GM12878 (cell line): ENCODE measurements at regions not wholly inside any gene's neighbourhood (a gene's known extent, or its start where the extent isn't known, plus 50 kb on each side); places are given as distances from the start of the nearest gene placed in this dataset.

Source experiments
- CBX5 ChIP-seq: sonication (generic); IDR thresholded peaks from 2 replicates; pipeline ENCODE4 v1.6.1; 2016; ENCODE audit warnings: low read depth, moderate library complexity, mild to moderate bottlenecking, inconsistent platforms
- CHD2 ChIP-seq: IDR thresholded peaks from 2 replicates; pipeline ENCODE4 v1.6.1; 2011; ENCODE audit warnings: low read depth, low read length, improper control_type of control experiment, borderline replicate concordance
- DPF2 ChIP-seq: fragments of 450-650 bp; IDR thresholded peaks from 2 replicates; pipeline ENCODE4 v1.6.1; 2017; ENCODE audit warnings: mild to moderate bottlenecking
- E2F8 ChIP-seq: fragments of 450-650 bp; IDR thresholded peaks from 2 replicates; pipeline ENCODE4 v1.6.1; 2018; ENCODE audit warnings: mild to moderate bottlenecking, low read depth, moderate library complexity; ENCODE audit not compliant: partially characterized antibody
- GATAD2B ChIP-seq: fragments of 450-650 bp; conservative IDR thresholded peaks from 2 replicates; pipeline ENCODE4 v1.6.1; 2017; ENCODE audit warnings: low read depth, mild to moderate bottlenecking, moderate library complexity
- LARP7 ChIP-seq: fragments of 450-650 bp; IDR thresholded peaks from 2 replicates; pipeline ENCODE4 v1.6.1; 2017; ENCODE audit warnings: mild to moderate bottlenecking
- NR2C2 ChIP-seq: IDR thresholded peaks from 2 replicates; pipeline ENCODE4 v1.6.1; 2011; ENCODE audit warnings: borderline replicate concordance, low read depth; ENCODE audit not compliant: control insufficient read depth, insufficient read length
- POU2F2 ChIP-seq: IDR thresholded peaks from 3 replicates; pipeline ENCODE4 v1.6.1; 2011; ENCODE audit warnings: low read depth, mild to moderate bottlenecking, low read length, borderline replicate concordance
- RB1 ChIP-seq: fragments of 450-650 bp; formaldehyde crosslinking; IDR thresholded peaks from 2 replicates; pipeline ENCODE4 v1.6.1; 2017; ENCODE audit warnings: mild to moderate bottlenecking, borderline replicate concordance
- RCOR1 ChIP-seq: conservative IDR thresholded peaks from 2 replicates; pipeline ENCODE4 v1.6.1; 2012; ENCODE audit warnings: low read depth, low read length, improper control_type of control experiment
- RFX5 ChIP-seq: IDR thresholded peaks from 2 replicates; pipeline ENCODE4 v1.6.1; 2011; ENCODE audit warnings: low read depth, low read length, improper control_type of control experiment
- TBL1XR1 ChIP-seq: IDR thresholded peaks from 2 replicates; pipeline ENCODE4 v1.6.1; 2012; ENCODE audit warnings: low read depth, low read length, improper control_type of control experiment
- ZNF274 ChIP-seq: IDR thresholded peaks from one replicate; pipeline ENCODE4 v1.8.0; 2011; ENCODE audit not compliant: insufficient read length, insufficient read depth
- TF ChIP-seq, protein P1 (sequence below): fragments of 150-350 bp; IDR thresholded peaks from 2 replicates; pipeline ENCODE4 v1.6.1; 2016; ENCODE audit warnings: low read depth, low read length
- TF ChIP-seq, protein P2 (sequence below): fragments of 450-650 bp; formaldehyde crosslinking; IDR thresholded peaks from 2 replicates; pipeline ENCODE4 v1.4.0; 2020; ENCODE audit warnings: mild to moderate bottlenecking, moderate library complexity
- TF ChIP-seq, protein P3 (sequence below): fragments of 450-650 bp; IDR thresholded peaks from 2 replicates; pipeline ENCODE4 v1.6.1; 2017; ENCODE audit warnings: antibody characterized with exemption, mild to moderate bottlenecking, moderate library complexity

GRCh38 chr5:87074934-87075541, 192.6 kb upstream of the RASA1 start (continued):
- no peak for TF ChIP-seq E2F8
- TF ChIP-seq, protein P1, sequence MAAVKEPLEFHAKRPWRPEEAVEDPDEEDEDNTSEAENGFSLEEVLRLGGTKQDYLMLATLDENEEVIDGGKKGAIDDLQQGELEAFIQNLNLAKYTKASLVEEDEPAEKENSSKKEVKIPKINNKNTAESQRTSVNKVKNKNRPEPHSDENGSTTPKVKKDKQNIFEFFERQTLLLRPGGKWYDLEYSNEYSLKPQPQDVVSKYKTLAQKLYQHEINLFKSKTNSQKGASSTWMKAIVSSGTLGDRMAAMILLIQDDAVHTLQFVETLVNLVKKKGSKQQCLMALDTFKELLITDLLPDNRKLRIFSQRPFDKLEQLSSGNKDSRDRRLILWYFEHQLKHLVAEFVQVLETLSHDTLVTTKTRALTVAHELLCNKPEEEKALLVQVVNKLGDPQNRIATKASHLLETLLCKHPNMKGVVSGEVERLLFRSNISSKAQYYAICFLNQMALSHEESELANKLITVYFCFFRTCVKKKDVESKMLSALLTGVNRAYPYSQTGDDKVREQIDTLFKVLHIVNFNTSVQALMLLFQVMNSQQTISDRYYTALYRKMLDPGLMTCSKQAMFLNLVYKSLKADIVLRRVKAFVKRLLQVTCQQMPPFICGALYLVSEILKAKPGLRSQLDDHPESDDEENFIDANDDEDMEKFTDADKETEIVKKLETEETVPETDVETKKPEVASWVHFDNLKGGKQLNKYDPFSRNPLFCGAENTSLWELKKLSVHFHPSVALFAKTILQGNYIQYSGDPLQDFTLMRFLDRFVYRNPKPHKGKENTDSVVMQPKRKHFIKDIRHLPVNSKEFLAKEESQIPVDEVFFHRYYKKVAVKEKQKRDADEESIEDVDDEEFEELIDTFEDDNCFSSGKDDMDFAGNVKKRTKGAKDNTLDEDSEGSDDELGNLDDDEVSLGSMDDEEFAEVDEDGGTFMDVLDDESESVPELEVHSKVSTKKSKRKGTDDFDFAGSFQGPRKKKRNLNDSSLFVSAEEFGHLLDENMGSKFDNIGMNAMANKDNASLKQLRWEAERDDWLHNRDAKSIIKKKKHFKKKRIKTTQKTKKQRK = no peak
- no peak for TF ChIP-seq LARP7
- TF ChIP-seq RCOR1 = no peak
- 0 out of 3 replicates have a peak, but pooled peaks have one; percentile 11 for TF ChIP-seq POU2F2
- no peak for TF ChIP-seq NR2C2
- TF ChIP-seq CHD2 = peak; percentile 26; the same call in 1 of the 2 replicates
- TF ChIP-seq, protein P2, sequence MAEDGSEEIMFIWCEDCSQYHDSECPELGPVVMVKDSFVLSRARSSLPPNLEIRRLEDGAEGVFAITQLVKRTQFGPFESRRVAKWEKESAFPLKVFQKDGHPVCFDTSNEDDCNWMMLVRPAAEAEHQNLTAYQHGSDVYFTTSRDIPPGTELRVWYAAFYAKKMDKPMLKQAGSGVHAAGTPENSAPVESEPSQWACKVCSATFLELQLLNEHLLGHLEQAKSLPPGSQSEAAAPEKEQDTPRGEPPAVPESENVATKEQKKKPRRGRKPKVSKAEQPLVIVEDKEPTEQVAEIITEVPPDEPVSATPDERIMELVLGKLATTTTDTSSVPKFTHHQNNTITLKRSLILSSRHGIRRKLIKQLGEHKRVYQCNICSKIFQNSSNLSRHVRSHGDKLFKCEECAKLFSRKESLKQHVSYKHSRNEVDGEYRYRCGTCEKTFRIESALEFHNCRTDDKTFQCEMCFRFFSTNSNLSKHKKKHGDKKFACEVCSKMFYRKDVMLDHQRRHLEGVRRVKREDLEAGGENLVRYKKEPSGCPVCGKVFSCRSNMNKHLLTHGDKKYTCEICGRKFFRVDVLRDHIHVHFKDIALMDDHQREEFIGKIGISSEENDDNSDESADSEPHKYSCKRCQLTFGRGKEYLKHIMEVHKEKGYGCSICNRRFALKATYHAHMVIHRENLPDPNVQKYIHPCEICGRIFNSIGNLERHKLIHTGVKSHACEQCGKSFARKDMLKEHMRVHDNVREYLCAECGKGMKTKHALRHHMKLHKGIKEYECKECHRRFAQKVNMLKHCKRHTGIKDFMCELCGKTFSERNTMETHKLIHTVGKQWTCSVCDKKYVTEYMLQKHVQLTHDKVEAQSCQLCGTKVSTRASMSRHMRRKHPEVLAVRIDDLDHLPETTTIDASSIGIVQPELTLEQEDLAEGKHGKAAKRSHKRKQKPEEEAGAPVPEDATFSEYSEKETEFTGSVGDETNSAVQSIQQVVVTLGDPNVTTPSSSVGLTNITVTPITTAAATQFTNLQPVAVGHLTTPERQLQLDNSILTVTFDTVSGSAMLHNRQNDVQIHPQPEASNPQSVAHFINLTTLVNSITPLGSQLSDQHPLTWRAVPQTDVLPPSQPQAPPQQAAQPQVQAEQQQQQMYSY (CRISPR knock-in tag) = no peak
- TF ChIP-seq GATAD2B = no peak
- no peak for TF ChIP-seq TBL1XR1
- TF ChIP-seq ZNF274 = no peak
- peak; percentile 87; the same call in 1 of the 2 replicates for TF ChIP-seq CBX5
- no peak for TF ChIP-seq RFX5
- TF ChIP-seq, protein P3, sequence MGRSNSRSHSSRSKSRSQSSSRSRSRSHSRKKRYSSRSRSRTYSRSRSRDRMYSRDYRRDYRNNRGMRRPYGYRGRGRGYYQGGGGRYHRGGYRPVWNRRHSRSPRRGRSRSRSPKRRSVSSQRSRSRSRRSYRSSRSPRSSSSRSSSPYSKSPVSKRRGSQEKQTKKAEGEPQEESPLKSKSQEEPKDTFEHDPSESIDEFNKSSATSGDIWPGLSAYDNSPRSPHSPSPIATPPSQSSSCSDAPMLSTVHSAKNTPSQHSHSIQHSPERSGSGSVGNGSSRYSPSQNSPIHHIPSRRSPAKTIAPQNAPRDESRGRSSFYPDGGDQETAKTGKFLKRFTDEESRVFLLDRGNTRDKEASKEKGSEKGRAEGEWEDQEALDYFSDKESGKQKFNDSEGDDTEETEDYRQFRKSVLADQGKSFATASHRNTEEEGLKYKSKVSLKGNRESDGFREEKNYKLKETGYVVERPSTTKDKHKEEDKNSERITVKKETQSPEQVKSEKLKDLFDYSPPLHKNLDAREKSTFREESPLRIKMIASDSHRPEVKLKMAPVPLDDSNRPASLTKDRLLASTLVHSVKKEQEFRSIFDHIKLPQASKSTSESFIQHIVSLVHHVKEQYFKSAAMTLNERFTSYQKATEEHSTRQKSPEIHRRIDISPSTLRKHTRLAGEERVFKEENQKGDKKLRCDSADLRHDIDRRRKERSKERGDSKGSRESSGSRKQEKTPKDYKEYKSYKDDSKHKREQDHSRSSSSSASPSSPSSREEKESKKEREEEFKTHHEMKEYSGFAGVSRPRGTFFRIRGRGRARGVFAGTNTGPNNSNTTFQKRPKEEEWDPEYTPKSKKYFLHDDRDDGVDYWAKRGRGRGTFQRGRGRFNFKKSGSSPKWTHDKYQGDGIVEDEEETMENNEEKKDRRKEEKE = no peak
- peak; percentile 35; the same call in 1 of the 2 replicates for TF ChIP-seq DPF2
- no peak for TF ChIP-seq RB1
